Chondrocyte (in vitro differentiated cells): ENCODE measurements at regions not wholly inside any gene's neighbourhood (a gene's known extent, or its start where the extent isn't known, plus 50 kb on each side); places are given as distances from the start of the nearest gene placed in this dataset.

Source experiments
- DNase-seq: peaks from one replicate; pipeline ENCODE4 v3.0.0; 2021; ENCODE audit warnings: mixed read lengths, low spot score
- H3K27ac Mint-ChIP-seq: one replicate; pipeline ENCODE4 v1.8.0; 2021; ENCODE audit warnings: mild to moderate bottlenecking, moderate library complexity, mixed read lengths; ENCODE audit not compliant: unreplicated experiment
- H3K27me3 Mint-ChIP-seq: 2 replicates; pipeline ENCODE4 v1.8.0; 2021; ENCODE audit warnings: low read depth, mixed read lengths
- H3K36me3 Mint-ChIP-seq: 2 replicates; pipeline ENCODE4 v1.8.0; 2021; ENCODE audit warnings: low read depth, mixed read lengths
- H3K4me1 Mint-ChIP-seq: 2 replicates; pipeline ENCODE4 v1.8.0; 2021; ENCODE audit warnings: low read depth, mild to moderate bottlenecking, mixed read lengths
- H3K4me3 Mint-ChIP-seq: one replicate; pipeline ENCODE4 v1.8.0; 2021; ENCODE audit warnings: mild to moderate bottlenecking, moderate library complexity, mixed read lengths; ENCODE audit not compliant: unreplicated experiment
- H3K9me3 Mint-ChIP-seq: 2 replicates; pipeline ENCODE4 v1.8.0; 2021; ENCODE audit warnings: low read depth, mixed read lengths
- CTCF ChIP-seq: fragments of 200-600 bp; sonication (generic); IDR thresholded peaks from 2 replicates; pipeline ENCODE4 v1.5.0; 2021; ENCODE audit warnings: antibody characterized with exemption, mild to moderate bottlenecking, moderate library complexity

GRCh38 chr15:70241561-70242320 is 144.0 kb upstream of the TLE3 start:
- Mint-ChIP-seq H3K4me1 (peaks cover 4% of the 10 kb centered on the region), H3K27ac (no peak overlapping the region), H3K4me3 (no peak overlapping the region), H3K36me3 (no peaks in the 10 kb centered on the region), H3K9me3 (no peaks in the 10 kb centered on the region), H3K27me3 (peaks cover 25% of the 10 kb centered on the region)
- DNase-seq: no peak
- no peak for TF ChIP-seq CTCF

GRCh38 chr15:70240820-70241430 is 143.2 kb upstream of the TLE3 start:
- Mint-ChIP-seq H3K27ac (no peak overlapping the region), H3K4me3 (no peak overlapping the region), H3K9me3 (no peaks in the 10 kb centered on the region), H3K36me3 (no peaks in the 10 kb centered on the region), H3K4me1 (peaks cover 4% of the 10 kb centered on the region), H3K27me3 (peaks cover 26% of the 10 kb centered on the region)
- no peak for DNase-seq
- no peak for TF ChIP-seq CTCF

- Mint-ChIP-seq H3K4me3 (no peak overlapping the region), H3K27me3 (peaks cover 27% of the 10 kb centered on the region), H3K27ac (no peak overlapping the region), H3K36me3 (no peaks in the 10 kb centered on the region), H3K9me3 (no peaks in the 10 kb centered on the region), H3K4me1 (no peaks in the 10 kb centered on the region)
- no peak for TF ChIP-seq CTCF
- no peak for DNase-seq
These were observed 142.4 kb upstream of the TLE3 start for GRCh38 chr15:70240082-70240481.

GRCh38 chr15:70238917-70239316 is 141.2 kb upstream of the TLE3 start:
- Mint-ChIP-seq H3K4me3 (no peak overlapping the region), H3K4me1 (peaks cover 7% of the 10 kb centered on the region), H3K9me3 (no peaks in the 10 kb centered on the region), H3K27me3 (peaks cover 30% of the 10 kb centered on the region), H3K36me3 (no peaks in the 10 kb centered on the region), H3K27ac (no peak overlapping the region)
- no peak for TF ChIP-seq CTCF
- DNase-seq: no peak

- TF ChIP-seq CTCF: no peak
- Mint-ChIP-seq H3K9me3 (peaks cover 4% of the 10 kb centered on the region), H3K27ac (no peak overlapping the region), H3K27me3 (peaks cover 30% of the 10 kb centered on the region), H3K36me3 (no peaks in the 10 kb centered on the region), H3K4me1 (peaks cover 7% of the 10 kb centered on the region), H3K4me3 (no peak overlapping the region)
- DNase-seq: no peak
These were observed 139.9 kb upstream of the TLE3 start for GRCh38 chr15:70237626-70238025.
